Fibroblast of the aortic adventitia (primary cell): ENCODE measurements at regions not wholly inside any gene's neighbourhood (a gene's known extent, or its start where the extent isn't known, plus 50 kb on each side); places are given as distances from the start of the nearest gene placed in this dataset.

Source experiments
- DNase-seq: peaks from one replicate; pipeline ENCODE4 v3.0.0-alpha.2; 2010; ENCODE audit warnings: low read depth
- H3K4me3 ChIP-seq: 2 replicates; pipeline ENCODE4 v1.5.1; 2011; ENCODE audit warnings: low read depth, mild to moderate bottlenecking, control low read depth, low read length, moderate library complexity
- CTCF ChIP-seq: IDR thresholded peaks from 2 replicates; pipeline ENCODE4 v1.5.1; 2011; ENCODE audit warnings: mild to moderate bottlenecking, low read length, control low read depth, inconsistent platforms; ENCODE audit not compliant: insufficient read depth

DNA sequence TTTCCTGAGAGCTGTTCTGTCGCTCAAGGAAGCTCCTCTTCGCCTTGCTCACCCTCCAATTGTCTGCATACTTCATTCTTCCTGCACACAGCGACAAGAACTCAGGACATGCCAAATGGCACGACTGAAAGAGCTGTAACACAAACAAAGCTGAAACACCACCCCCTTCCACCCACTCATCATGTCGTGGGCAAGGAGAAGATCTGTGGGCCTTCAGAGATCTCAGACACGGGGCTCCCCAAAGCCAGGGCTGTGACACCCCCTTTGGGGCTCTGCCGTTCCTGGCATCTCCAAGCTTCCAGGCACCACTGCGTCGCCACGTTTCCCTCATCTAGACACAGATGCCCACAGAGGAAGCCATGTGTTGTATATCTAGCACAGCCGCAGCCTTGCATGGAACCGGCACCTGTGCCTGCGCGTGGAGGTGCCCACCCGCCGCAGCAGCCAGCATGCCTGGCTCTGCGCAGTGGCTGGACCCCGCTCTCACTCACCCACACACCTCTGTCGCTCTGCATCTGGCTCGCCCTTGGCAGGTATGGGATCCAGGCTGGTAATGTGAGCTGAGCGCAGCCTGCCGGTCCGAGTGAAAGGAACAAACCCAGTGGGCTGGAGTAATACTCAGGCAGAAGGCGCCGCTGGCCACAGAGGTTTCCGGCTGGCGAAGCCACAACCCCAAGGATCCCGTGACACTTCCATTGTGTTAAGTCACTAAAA is 676.4 kb upstream of the INTU start:
- no peak for TF ChIP-seq CTCF
- DNase-seq = no peak
- no peak overlapping the region for H3K4me3 ChIP-seq

DNA sequence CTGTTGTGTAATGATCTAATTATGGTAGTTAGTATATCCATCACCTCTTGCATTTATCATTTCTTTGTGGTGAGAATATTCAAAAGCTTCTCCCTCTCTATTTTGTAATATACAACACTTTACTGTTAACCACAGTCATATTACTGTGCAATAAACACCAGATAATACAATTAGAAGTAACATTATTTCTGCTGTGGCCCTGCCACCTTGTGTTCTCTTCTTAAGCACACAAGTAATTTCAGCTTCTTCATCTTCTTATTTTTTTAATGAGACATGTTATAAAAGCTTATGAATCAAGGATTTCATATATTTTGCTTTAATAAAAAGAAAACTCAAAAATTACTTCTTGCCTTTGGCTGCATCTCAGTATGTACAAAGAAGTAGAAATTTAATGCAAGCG is 675.2 kb upstream of the INTU start:
- TF ChIP-seq CTCF = peak; percentile 25
- no peak overlapping the region for H3K4me3 ChIP-seq
- DNase-seq = peak; percentile 57

DNA sequence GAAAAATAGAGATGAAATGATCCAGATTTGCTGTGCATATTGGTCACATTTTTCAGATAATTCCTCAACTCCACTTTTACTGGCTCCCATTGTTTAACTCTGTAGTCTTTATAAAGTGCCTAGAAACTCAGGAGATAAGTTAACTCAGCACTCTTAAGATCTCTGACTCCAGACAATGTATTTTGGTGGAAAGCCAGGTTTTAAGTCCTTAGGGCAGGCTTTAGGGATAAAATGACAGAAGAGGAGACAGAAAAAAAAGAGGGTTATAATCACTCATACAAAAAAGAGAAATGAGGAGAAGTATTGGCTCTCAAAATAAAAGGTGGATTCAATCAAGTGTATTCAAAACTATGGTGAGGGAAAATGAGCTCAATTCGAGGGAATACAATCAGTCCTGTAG is 674.8 kb upstream of the INTU start:
- H3K4me3 ChIP-seq = no peak overlapping the region
- TF ChIP-seq CTCF = no peak
- DNase-seq = peak; percentile 39

DNA sequence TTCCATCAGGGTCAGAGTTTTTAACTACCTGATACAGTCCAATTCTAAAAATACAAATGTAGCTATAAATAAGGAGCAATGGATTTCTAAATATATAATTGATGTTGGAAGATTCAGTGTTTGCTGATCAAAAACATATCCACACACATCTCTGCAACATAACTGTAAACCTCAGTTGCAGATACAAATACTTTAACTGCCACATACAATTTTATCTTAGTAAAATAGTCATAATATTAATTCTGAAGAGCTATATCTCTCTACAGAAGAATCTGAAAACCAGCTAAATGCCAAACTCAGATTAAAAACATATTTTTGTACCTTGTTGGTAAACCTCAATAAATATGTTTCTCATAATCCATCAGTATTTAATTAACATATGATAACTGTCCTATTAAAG is 674.3 kb upstream of the INTU start:
- H3K4me3 ChIP-seq = no peak overlapping the region
- DNase-seq = no peak
- no peak for TF ChIP-seq CTCF

- no peak for TF ChIP-seq CTCF
- no peak overlapping the region for H3K4me3 ChIP-seq
- no peak for DNase-seq
Measured at GRCh38 chr4:126959056-126959745, 673.6 kb upstream of the INTU start.

DNA sequence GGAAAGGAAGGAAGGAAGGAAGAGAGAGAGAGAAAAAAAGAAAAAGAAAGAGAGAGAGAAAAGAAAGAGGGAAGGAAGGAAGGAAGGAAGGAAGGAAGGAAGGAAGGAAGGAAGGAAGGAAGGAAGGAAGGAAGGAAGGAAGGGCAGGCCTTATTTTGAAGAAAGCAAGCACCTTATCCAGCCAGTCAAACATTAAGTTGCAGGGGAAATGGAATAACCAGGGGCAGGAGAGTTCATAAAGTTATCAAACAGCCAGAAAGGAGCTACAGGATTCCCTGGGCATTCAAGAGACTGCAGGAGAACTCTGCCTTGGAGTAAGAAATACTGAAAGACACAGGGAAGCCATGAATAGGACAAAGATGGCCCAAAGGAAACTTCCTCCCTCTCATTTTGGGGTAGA is 672.0 kb upstream of the INTU start:
- H3K4me3 ChIP-seq = no peak overlapping the region
- DNase-seq = no peak
- no peak for TF ChIP-seq CTCF
